Lower lobe of right lung (tissue), 2 donors: ENCODE measurements at regions not wholly inside any gene's neighbourhood (a gene's known extent, or its start where the extent isn't known, plus 50 kb on each side); places are given as distances from the start of the nearest gene placed in this dataset.

ENCODE experiments used
- ATAC-seq, 2 donors: fragments of 200-7000 bp; cut with Tn5 transposase; one replicate each; pipeline ENCODE4 v1.9.1; 2020 to 2022; ENCODE audit warnings: mild to moderate bottlenecking in 2 of 2, moderate library complexity in 2 of 2
- DNase-seq: peaks from one replicate; pipeline ENCODE4 v3.0.0-alpha.2; 2020
- H3K27ac ChIP-seq: fragments of 200-600 bp; one replicate; pipeline ENCODE4 v1.8.0; 2022
- H3K27me3 ChIP-seq: fragments of 200-600 bp; one replicate; pipeline ENCODE4 v1.8.0; 2022; ENCODE audit warnings: low read depth
- H3K36me3 ChIP-seq: fragments of 200-600 bp; one replicate; pipeline ENCODE4 v1.8.0; 2022; ENCODE audit warnings: mild to moderate bottlenecking
- H3K4me1 ChIP-seq: fragments of 200-600 bp; one replicate; pipeline ENCODE4 v1.8.0; 2022
- H3K4me3 ChIP-seq: fragments of 200-600 bp; one replicate; pipeline ENCODE4 v1.8.0; 2022; ENCODE audit warnings: mild to moderate bottlenecking
- H3K9me3 ChIP-seq: fragments of 200-600 bp; one replicate; pipeline ENCODE4 v1.8.0; 2022
- intact Hi-C: fragments of 100-400 bp; cut with DNase I; formaldehyde crosslinking; loops from one replicate; pipeline ENCODE4 v1.11.0; 2022
- TF ChIP-seq, protein P1 (sequence below): fragments of 200-600 bp; IDR thresholded peaks from one replicate; pipeline ENCODE4 v1.8.0; 2022; ENCODE audit warnings: antibody characterized with exemption, mild to moderate bottlenecking
- donor health status: DM: no; HTN: yes; CAD: no; lungs with severe emphysema.

DNA sequence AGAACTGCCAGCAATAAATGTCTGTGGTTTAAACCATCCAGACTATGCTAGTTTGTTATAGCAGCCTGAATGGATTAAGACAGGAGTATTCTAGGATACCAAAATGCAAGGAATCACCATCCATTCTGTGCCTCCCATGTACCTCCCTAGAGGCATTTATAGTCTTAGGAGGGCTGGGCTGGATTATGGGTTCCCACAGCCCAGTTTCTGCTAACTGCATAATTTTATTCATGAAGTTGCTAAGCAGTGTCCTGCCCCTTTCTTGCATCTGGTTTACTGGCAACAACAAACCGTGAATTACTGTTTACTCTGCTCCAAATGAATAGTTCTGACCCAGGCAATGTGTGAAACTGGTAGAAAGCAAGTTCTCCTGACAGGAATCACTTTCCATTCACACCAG lies 67.1 kb upstream of the PRKX start:
- Histone ChIP-seq H3K36me3 (no peaks in the 10 kb centered on the region), H3K4me3 (no peak overlapping the region), H3K27me3 (no peaks in the 10 kb centered on the region), H3K9me3 (no peaks in the 10 kb centered on the region), H3K27ac (no peak overlapping the region), H3K4me1 (no peaks in the 10 kb centered on the region)
- TF ChIP-seq, protein P1, sequence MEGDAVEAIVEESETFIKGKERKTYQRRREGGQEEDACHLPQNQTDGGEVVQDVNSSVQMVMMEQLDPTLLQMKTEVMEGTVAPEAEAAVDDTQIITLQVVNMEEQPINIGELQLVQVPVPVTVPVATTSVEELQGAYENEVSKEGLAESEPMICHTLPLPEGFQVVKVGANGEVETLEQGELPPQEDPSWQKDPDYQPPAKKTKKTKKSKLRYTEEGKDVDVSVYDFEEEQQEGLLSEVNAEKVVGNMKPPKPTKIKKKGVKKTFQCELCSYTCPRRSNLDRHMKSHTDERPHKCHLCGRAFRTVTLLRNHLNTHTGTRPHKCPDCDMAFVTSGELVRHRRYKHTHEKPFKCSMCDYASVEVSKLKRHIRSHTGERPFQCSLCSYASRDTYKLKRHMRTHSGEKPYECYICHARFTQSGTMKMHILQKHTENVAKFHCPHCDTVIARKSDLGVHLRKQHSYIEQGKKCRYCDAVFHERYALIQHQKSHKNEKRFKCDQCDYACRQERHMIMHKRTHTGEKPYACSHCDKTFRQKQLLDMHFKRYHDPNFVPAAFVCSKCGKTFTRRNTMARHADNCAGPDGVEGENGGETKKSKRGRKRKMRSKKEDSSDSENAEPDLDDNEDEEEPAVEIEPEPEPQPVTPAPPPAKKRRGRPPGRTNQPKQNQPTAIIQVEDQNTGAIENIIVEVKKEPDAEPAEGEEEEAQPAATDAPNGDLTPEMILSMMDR, result no peak
- no peak for DNase-seq
- intact Hi-C loops, result no loop called here
- no peak for ATAC-seq

DNA sequence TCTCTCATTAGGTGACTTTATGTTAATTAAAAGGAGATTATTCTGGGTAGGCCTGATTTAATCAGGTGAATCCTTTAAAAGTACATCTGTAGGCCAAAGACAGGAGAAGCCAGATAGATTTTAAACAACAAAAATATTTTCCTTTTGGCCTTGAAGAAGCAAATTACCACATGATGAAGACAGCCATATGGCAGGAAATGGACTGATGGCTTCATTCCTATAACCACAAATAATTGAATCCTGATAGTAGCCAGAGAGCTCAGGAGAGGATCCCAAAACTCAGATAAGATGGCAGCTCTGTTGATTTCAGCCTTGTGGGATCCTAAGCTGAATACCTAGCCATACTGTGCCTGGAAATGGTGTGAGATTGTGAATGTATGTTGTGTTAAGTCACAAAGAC lies 66.1 kb upstream of the PRKX start:
- Histone ChIP-seq H3K9me3 (no peaks in the 10 kb centered on the region), H3K4me1 (no peaks in the 10 kb centered on the region), H3K4me3 (no peak overlapping the region), H3K27ac (no peak overlapping the region), H3K36me3 (no peaks in the 10 kb centered on the region), H3K27me3 (no peaks in the 10 kb centered on the region)
- intact Hi-C loops, result no loop called here
- DNase-seq (no peak), ATAC-seq (no peak)
- TF ChIP-seq, protein P1, result no peak

DNA sequence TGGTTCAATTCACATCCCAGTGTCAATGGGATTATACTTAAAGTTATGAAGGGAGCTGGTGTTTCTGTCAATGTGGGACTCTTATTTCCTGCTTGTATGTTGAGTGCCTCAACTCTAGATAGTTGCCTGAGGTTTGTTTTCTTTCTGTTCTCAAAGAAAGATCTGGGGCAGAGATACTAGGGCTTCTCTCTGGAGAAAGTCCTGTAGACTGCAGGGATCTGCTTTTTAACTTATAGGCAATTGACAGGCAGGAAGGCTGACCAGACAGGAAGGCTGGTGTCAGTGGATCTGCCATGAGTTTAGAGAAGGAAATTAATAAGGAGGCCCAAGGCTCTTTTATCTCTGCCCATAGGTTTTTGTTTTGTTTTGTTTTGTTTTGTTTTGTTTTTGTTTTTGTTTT lies 64.0 kb upstream of the PRKX start:
- DNase-seq (no peak), ATAC-seq (no peak)
- Histone ChIP-seq H3K36me3 (no peaks in the 10 kb centered on the region), H3K4me1 (no peaks in the 10 kb centered on the region), H3K9me3 (no peaks in the 10 kb centered on the region), H3K27ac (no peak overlapping the region), H3K27me3 (no peaks in the 10 kb centered on the region), H3K4me3 (no peak overlapping the region)
- intact Hi-C loops, result no loop called here
- TF ChIP-seq, protein P1, result no peak

DNA sequence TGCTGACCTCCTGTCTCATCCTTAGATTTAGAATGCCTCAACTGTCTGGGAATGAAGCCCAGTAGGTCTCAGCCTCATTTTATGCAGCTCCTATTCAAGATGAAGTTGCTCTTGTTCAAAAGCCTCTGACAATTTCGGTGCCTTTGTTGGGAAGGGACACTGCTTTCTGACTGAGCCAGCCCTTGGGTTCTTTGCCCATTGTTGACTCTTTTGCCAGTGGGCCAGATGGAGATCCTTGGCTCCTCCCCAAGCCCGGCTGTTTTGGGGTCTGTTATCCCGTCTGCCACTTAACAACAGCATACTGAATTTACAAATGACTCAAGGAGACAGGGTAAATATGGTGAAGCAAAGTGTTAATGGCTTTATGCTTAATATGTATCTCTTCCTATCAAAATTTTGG lies 58.3 kb upstream of the PRKX start:
- ATAC-seq (no peak), DNase-seq (no peak)
- Histone ChIP-seq H3K4me1 (no peaks in the 10 kb centered on the region), H3K9me3 (no peaks in the 10 kb centered on the region), H3K4me3 (no peak overlapping the region), H3K27me3 (no peaks in the 10 kb centered on the region), H3K27ac (no peak overlapping the region), H3K36me3 (no peaks in the 10 kb centered on the region)
- intact Hi-C loops, result no loop called here
- TF ChIP-seq, protein P1, result no peak

DNA sequence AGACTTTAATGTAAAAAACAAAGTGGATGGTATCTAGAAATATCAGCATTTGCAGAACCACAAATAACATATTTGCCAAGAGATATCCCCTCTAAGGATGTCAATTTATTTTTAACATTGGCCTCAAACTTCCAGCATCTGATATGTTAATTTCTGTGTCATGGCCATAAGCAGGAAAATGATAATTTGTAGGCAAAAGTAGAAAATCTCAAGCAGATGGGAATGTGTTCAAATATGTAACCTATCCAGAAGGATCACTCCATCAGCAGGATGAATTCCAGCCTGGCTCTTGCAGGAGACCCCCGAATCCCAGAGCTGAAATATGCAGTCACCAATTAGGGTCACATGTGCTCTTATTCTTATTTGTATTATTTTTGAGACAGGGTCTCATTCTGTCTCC lies 55.4 kb upstream of the PRKX start:
- TF ChIP-seq, protein P1, result no peak
- H3K36me3 ChIP-seq, result no peaks in the 10 kb centered on the region
- no peak overlapping the region for H3K4me3 ChIP-seq
- ATAC-seq, result no peak
- H3K4me1 ChIP-seq, result no peaks in the 10 kb centered on the region
- intact Hi-C loops, result no loop called here
- H3K27ac ChIP-seq, result no peak overlapping the region
- DNase-seq, result no peak
- no peaks in the 10 kb centered on the region for H3K9me3 ChIP-seq
- no peaks in the 10 kb centered on the region for H3K27me3 ChIP-seq
